ENCODE measurements at regions not wholly inside any gene's neighbourhood (a gene's known extent, or its start where the extent isn't known, plus 50 kb on each side); places are given as distances from the start of the nearest gene placed in this dataset.
"Not testable (repeated sequence)": the region's sequence is repeated elsewhere in the genome, so short reads cannot be mapped to it uniquely, and the experiment has no call there.

- DNase-seq = no peak
These were observed 50.8 kb upstream of the SEL1L start for GRCh38 chr14:81584495-81584894.

- no peak for DNase-seq
These were observed 55.9 kb upstream of the SEL1L start for GRCh38 chr14:81589381-81590065.

GRCh38 chr14:81591266-81591665 is 57.6 kb upstream of the SEL1L start:
- no peak for DNase-seq

GRCh38 chr14:81594012-81594411 is 60.4 kb upstream of the SEL1L start:
- DNase-seq = no peak

GRCh38 chr14:81605660-81606059 is 72.0 kb upstream of the SEL1L start:
- DNase-seq = no peak

GRCh38 chr14:81613341-81614045 is 79.8 kb upstream of the SEL1L start:
- no peak for DNase-seq

GRCh38 chr14:81614302-81614701 is 80.6 kb upstream of the SEL1L start:
- not testable (repeated sequence) for DNase-seq

- DNase-seq = no peak
These were observed 85.0 kb upstream of the SEL1L start for GRCh38 chr14:81618695-81619094.

GRCh38 chr14:81619816-81620215 is 86.2 kb upstream of the SEL1L start:
- no peak for DNase-seq

- not testable (repeated sequence) for DNase-seq
These were observed 90.2 kb upstream of the SEL1L start for GRCh38 chr14:81623771-81624396.

- no peak for DNase-seq
These were observed 91.7 kb upstream of the SEL1L start for GRCh38 chr14:81625343-81625742.

- DNase-seq = no peak
These were observed 98.5 kb upstream of the SEL1L start for GRCh38 chr14:81632157-81632556.

- DNase-seq = no peak
These were observed 99.8 kb upstream of the SEL1L start for GRCh38 chr14:81633496-81633895.

- no peak for DNase-seq
These were observed 104.0 kb upstream of the SEL1L start for GRCh38 chr14:81637639-81638038.

GRCh38 chr14:81638656-81639280 is 105.1 kb upstream of the SEL1L start:
- no peak for DNase-seq

GRCh38 chr14:81653626-81654025 is 120.0 kb upstream of the SEL1L start:
- DNase-seq = no peak

GRCh38 chr14:81655423-81656314 is 122.0 kb upstream of the SEL1L start:
- DNase-seq = no peak

GRCh38 chr14:81656811-81657210 is 123.2 kb upstream of the SEL1L start:
- no peak for DNase-seq

GRCh38 chr14:81662066-81662465 is 128.4 kb upstream of the SEL1L start:
- DNase-seq = no peak

GRCh38 chr14:81662570-81663197 is 129.0 kb upstream of the SEL1L start:
- DNase-seq = no peak

GRCh38 chr14:81668626-81669274 is 135.1 kb upstream of the SEL1L start:
- DNase-seq = no peak

- no peak for DNase-seq
These were observed 135.7 kb upstream of the SEL1L start for GRCh38 chr14:81669308-81669707.

All from GDM1 (cell line).